ENCODE measurements at regions not wholly inside any gene's neighbourhood (a gene's known extent, or its start where the extent isn't known, plus 50 kb on each side); places are given as distances from the start of the nearest gene placed in this dataset.
A peak's percentile ranks its signal among the peaks of the same experiment; 100 is the strongest.

DNA sequence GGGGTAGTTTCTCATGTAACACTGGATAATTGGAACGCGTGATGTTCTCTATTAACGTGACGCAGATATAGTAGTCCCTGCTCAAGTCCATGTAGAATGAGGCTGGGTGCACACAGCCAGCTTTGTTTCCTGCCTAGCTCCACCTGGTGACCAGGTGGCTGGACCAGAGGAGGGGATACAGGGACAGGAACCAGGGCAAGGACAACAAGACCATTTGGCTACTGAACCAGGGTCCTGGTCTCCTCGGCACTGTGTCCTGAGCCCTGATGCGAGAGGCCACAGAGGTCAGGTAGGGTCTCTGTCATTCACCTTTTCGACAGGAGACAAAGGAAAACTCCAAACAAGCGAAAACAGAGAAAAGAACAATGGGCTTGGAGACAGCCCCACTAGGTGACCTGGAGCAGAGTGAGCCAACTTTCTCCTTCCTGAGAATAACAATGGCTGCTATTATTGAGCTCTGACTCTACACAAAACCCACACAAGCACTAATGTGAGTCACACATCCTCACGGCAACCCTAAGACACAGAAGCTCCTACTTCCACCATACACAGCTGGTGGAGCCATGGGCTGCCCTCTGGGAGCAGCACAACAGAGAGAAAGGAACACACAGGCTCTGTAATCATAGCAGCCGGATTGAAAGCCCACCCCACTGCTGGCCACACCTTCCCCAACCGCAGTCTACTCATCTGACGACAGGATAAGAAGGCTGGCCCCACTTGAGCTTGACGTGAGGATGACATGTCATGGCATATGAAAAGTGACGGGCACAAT lies 67.3 kb upstream of the TEX51 start:
- DNase-seq: no peak

DNA sequence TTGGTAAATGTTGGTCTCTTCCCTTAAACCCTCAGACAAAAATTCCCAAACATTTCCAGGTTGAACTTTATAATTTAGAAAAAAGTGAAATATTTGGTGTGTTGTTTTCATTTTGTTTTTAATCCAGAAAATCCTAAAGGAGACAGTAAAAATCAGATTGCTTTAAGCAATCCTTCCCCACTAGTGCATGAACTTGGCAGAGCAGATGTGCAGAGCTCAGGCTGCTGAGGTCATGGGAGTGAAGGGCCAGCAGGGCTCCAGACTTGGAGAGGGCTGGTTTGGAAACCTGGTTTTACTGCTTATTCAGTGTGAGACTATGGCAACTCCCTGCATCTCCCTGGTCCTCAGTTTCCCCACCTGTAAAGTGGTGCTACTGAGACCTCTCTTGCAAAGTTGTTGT lies 66.7 kb upstream of the TEX51 start:
- DNase-seq: no peak

- no peak for DNase-seq
These were observed 65.9 kb upstream of the TEX51 start for GRCh38 chr2:126832757-126833156.

- no peak for DNase-seq
These were observed 64.6 kb upstream of the TEX51 start for GRCh38 chr2:126834006-126834659.

GRCh38 chr2:126835261-126835660 lies 63.4 kb upstream of the TEX51 start:
- no peak for DNase-seq

GRCh38 chr2:126835831-126836230 lies 62.9 kb upstream of the TEX51 start:
- no peak for DNase-seq

GRCh38 chr2:126836761-126837679 lies 61.7 kb upstream of the TEX51 start:
- DNase-seq: peak; percentile 17

DNA sequence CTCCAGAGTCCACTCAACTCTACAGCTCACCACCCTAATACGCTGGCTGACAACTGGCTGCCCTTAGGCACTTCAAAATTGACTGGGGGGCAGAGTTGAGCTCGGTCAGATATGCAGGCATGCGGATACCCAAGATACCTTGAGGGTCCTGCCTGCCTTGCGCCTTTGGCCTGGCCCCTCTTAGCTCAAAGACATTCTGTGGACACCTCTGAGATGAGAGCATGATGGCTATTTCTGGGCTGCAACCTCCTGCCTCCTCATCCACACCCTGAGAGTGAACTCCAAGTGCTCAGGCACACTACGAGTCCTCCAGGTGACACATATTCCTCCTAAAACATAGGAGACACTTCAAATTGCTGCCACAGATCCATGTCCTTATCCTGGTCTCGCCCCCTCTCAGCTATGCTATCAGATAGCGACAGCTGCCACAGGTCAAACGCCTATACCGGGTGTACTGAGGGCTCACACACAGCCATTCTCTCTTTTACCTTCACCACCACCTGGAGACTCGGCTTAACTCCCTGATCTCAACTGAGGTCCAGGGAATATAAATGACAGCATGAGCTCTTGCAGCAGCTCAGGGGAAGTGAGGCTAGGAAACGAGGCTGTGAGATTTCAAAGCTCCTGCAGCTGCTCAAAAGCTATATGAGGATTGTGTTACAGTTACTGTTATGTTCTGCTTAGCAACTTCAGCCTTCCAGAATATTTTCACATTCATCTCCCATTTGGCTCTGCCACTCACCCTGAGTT lies 60.5 kb upstream of the TEX51 start:
- DNase-seq: no peak

DNA sequence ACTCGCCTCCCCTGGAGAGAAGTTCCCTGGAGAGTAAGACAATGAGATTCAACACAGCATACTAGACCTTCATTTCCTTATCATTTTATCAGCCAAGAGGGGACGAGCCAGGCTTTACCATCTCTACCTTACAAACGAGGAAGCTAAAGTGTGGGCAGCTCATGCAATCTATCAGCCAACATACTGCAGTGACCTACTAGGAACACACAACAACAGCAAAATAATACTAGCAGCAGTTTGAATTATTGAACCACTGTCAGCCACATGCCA lies 60.0 kb upstream of the TEX51 start:
- no peak for DNase-seq

GRCh38 chr2:126839796-126840195 lies 58.9 kb upstream of the TEX51 start:
- DNase-seq: no peak

DNA sequence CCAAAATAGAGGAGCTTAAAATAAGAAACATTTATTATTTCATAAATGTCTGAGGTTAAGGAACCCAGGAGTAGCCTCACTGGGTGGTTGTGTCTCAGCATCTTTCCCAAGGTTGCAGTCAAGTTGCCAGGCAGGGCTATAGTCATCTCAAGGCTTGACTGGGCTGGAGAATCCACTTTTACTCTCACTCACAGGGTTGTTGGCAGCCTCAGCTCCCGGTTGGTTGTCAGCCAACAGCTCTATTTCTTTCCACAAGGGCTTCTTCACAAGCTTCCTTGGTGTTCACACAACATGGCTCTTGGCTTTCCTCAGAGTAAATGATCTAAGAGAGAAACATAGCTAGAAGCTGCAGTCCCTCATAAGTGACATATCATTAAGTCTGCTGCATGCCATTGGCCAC lies 55.6 kb upstream of the TEX51 start:
- DNase-seq: no peak

GRCh38 chr2:126846241-126846640 lies 52.4 kb upstream of the TEX51 start:
- DNase-seq: no peak

All from DMS 273 treated with DMSO at 0.1 percent for 48 hours (cell line).